ENCODE measurements at regions not wholly inside any gene's neighbourhood (a gene's known extent, or its start where the extent isn't known, plus 50 kb on each side); places are given as distances from the start of the nearest gene placed in this dataset.

- Histone ChIP-seq H3K4me3 (ENCODE audit: low read length) (no peak overlapping the region), H3K36me3 (ENCODE audit: insufficient read depth, low read length) (no peaks in the 10 kb centered on the region), H4K20me1 (ENCODE audit: insufficient read depth, low read depth, low read length) (no peaks in the 10 kb centered on the region), H3K4me1 (ENCODE audit: low read length) (no peaks in the 10 kb centered on the region), H3K9ac (ENCODE audit: low read length) (no peak overlapping the region), H3K9me2 (replicated peaks; ENCODE audit: insufficient read depth, low read length) (no peaks in the 10 kb centered on the region), H3K9me3 (ENCODE audit: low read length) (peaks cover 5% of the 10 kb centered on the region; the same call in 1 of the 2 replicates), H3K4me2 (ENCODE audit: low read depth, low read length, poor library complexity, severe bottlenecking) (no peak overlapping the region), H3K27ac (ENCODE audit: low read length) (no peak overlapping the region), H3K27me3 (ENCODE audit: low read length) (no peaks in the 10 kb centered on the region), H2AFZ (ENCODE audit: low read length) (no peak overlapping the region), H3K79me2 (ENCODE audit: low read length) (no peaks in the 10 kb centered on the region)
- DNase-seq = peak; percentile 60
These were observed 114.2 kb upstream of the FAM3C start for GRCh38 chr7:121510302-121510701.

GRCh38 chr7:121505540-121506182 lies 109.6 kb upstream of the FAM3C start:
- Histone ChIP-seq H3K27ac (ENCODE audit: low read length) (no peak overlapping the region), H2AFZ (ENCODE audit: low read length) (no peak overlapping the region), H3K4me2 (ENCODE audit: low read depth, low read length, poor library complexity, severe bottlenecking) (no peak overlapping the region), H3K9ac (ENCODE audit: low read length) (no peak overlapping the region), H3K9me3 (ENCODE audit: low read length) (peaks cover 11% of the 10 kb centered on the region), H3K4me3 (ENCODE audit: low read length) (no peak overlapping the region), H3K9me2 (replicated peaks; ENCODE audit: insufficient read depth, low read length) (no peaks in the 10 kb centered on the region), H3K27me3 (ENCODE audit: low read length) (peaks cover 6% of the 10 kb centered on the region; the same call in 1 of the 2 replicates), H3K4me1 (ENCODE audit: low read length) (no peaks in the 10 kb centered on the region), H3K36me3 (ENCODE audit: insufficient read depth, low read length) (no peaks in the 10 kb centered on the region), H4K20me1 (ENCODE audit: insufficient read depth, low read depth, low read length) (no peaks in the 10 kb centered on the region), H3K79me2 (ENCODE audit: low read length) (no peaks in the 10 kb centered on the region)
- no peak for DNase-seq

DNA sequence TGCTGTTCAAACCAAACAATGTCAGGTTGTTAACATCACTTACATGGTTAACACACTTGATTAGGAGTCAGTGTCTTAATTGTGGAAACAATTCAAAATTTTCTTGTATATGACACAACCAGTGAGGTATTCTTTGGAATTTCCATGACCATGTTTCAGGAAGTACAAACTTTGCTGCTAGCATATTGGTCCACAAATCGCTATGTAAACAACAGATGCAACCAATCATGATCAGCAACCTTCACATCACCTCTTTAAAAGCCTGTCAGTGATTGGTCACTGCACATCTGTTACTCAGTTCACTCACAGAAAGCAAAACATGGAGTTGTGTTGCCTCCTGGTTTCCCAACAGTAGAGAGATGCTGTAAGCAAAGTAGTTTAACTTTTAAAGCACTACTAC lies 108.9 kb upstream of the FAM3C start:
- Histone ChIP-seq H3K79me2 (ENCODE audit: low read length) (no peaks in the 10 kb centered on the region), H4K20me1 (ENCODE audit: insufficient read depth, low read depth, low read length) (no peaks in the 10 kb centered on the region), H2AFZ (ENCODE audit: low read length) (no peak overlapping the region), H3K9ac (ENCODE audit: low read length) (no peak overlapping the region), H3K4me1 (ENCODE audit: low read length) (no peaks in the 10 kb centered on the region), H3K9me2 (replicated peaks; ENCODE audit: insufficient read depth, low read length) (no peaks in the 10 kb centered on the region), H3K27ac (ENCODE audit: low read length) (no peak overlapping the region), H3K4me2 (ENCODE audit: low read depth, low read length, poor library complexity, severe bottlenecking) (no peak overlapping the region), H3K27me3 (ENCODE audit: low read length) (peaks cover 6% of the 10 kb centered on the region; the same call in 1 of the 2 replicates), H3K9me3 (ENCODE audit: low read length) (peaks cover 11% of the 10 kb centered on the region; the same call in 1 of the 2 replicates), H3K36me3 (ENCODE audit: insufficient read depth, low read length) (no peaks in the 10 kb centered on the region), H3K4me3 (ENCODE audit: low read length) (no peak overlapping the region)
- DNase-seq = no peak

- no peak overlapping the region for H3K4me2 ChIP-seq (ENCODE audit: low read depth, low read length, poor library complexity, severe bottlenecking)
- no peaks in the 10 kb centered on the region for H3K9me2 ChIP-seq (replicated peaks; ENCODE audit: insufficient read depth, low read length)
- H2AFZ ChIP-seq (ENCODE audit: low read length) = no peak overlapping the region
- H3K9me3 ChIP-seq (ENCODE audit: low read length) = peaks cover 11% of the 10 kb centered on the region; the same call in 1 of the 2 replicates
- no peak for DNase-seq
- H3K27me3 ChIP-seq (ENCODE audit: low read length) = peaks cover 6% of the 10 kb centered on the region; the same call in 1 of the 2 replicates
- H3K27ac ChIP-seq (ENCODE audit: low read length) = no peak overlapping the region
- no peak overlapping the region for H3K4me3 ChIP-seq (ENCODE audit: low read length)
- no peak overlapping the region for H3K9ac ChIP-seq (ENCODE audit: low read length)
- H3K36me3 ChIP-seq (ENCODE audit: insufficient read depth, low read length) = no peaks in the 10 kb centered on the region
- H3K79me2 ChIP-seq (ENCODE audit: low read length) = no peaks in the 10 kb centered on the region
- H3K4me1 ChIP-seq (ENCODE audit: low read length) = no peaks in the 10 kb centered on the region
- H4K20me1 ChIP-seq (ENCODE audit: insufficient read depth, low read depth, low read length) = no peaks in the 10 kb centered on the region
These were observed 108.4 kb upstream of the FAM3C start for GRCh38 chr7:121504482-121504881.

DNA sequence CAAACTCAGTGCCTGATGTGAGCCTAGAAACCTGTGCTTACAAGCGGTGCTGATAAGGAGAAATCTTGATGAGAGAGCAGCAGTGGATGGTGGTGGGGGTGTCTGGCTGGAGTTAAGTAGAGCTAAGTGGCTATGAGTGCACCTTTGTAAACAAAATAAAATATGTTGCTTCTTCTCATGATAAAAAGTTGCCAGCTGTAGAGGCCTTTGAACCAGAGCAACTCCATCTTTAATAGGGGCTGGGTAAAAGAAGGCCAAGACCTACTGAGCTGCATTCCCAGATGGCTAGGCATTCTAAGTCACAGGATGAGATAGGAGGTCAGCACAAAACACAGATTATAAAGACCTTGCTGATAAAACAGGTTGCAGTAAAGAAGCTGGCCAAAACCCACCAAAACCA lies 107.6 kb upstream of the FAM3C start:
- Histone ChIP-seq H3K9ac (ENCODE audit: low read length) (no peak overlapping the region), H3K9me3 (ENCODE audit: low read length) (peaks cover 11% of the 10 kb centered on the region; the same call in 1 of the 2 replicates), H3K4me1 (ENCODE audit: low read length) (no peaks in the 10 kb centered on the region), H2AFZ (ENCODE audit: low read length) (no peak overlapping the region), H3K36me3 (ENCODE audit: insufficient read depth, low read length) (no peaks in the 10 kb centered on the region), H3K4me3 (ENCODE audit: low read length) (no peak overlapping the region), H4K20me1 (ENCODE audit: insufficient read depth, low read depth, low read length) (no peaks in the 10 kb centered on the region), H3K27me3 (ENCODE audit: low read length) (peaks cover 6% of the 10 kb centered on the region; the same call in 1 of the 2 replicates), H3K9me2 (replicated peaks; ENCODE audit: insufficient read depth, low read length) (no peaks in the 10 kb centered on the region), H3K27ac (ENCODE audit: low read length) (no peak overlapping the region), H3K79me2 (ENCODE audit: low read length) (no peaks in the 10 kb centered on the region), H3K4me2 (ENCODE audit: low read depth, low read length, poor library complexity, severe bottlenecking) (no peak overlapping the region)
- DNase-seq = no peak

GRCh38 chr7:121503039-121503438 lies 106.9 kb upstream of the FAM3C start:
- H3K4me3 ChIP-seq (ENCODE audit: low read length) = no peak overlapping the region
- H3K27me3 ChIP-seq (ENCODE audit: low read length) = peaks cover 6% of the 10 kb centered on the region; the same call in 1 of the 2 replicates
- no peak overlapping the region for H3K4me2 ChIP-seq (ENCODE audit: low read depth, low read length, poor library complexity, severe bottlenecking)
- H3K27ac ChIP-seq (ENCODE audit: low read length) = no peak overlapping the region
- H3K9me2 ChIP-seq (replicated peaks; ENCODE audit: insufficient read depth, low read length) = no peaks in the 10 kb centered on the region
- H3K9me3 ChIP-seq (ENCODE audit: low read length) = peaks cover 11% of the 10 kb centered on the region; the same call in 1 of the 2 replicates
- H4K20me1 ChIP-seq (ENCODE audit: insufficient read depth, low read depth, low read length) = no peaks in the 10 kb centered on the region
- no peak overlapping the region for H3K9ac ChIP-seq (ENCODE audit: low read length)
- no peaks in the 10 kb centered on the region for H3K4me1 ChIP-seq (ENCODE audit: low read length)
- peak; percentile 42 for DNase-seq
- no peak overlapping the region for H2AFZ ChIP-seq (ENCODE audit: low read length)
- H3K36me3 ChIP-seq (ENCODE audit: insufficient read depth, low read length) = no peaks in the 10 kb centered on the region
- no peaks in the 10 kb centered on the region for H3K79me2 ChIP-seq (ENCODE audit: low read length)

DNA sequence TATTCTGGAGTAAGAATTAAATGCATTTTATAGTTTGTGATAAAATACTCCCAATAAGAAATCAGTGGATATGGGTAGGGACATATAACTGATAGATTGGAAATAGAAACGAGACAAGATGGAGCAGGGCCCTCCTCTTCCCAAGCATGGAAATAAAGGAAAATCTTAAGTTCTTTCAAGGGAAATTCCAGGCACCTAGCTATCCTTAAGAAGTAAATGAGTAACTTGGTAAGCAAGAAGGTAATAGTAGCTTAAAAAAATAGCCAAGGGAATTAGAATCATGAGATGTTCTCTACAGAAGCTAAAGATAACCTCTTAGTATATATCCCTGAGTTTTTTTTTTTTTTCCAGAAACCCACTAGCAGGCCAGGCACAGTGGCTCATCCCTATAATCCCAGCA lies 105.5 kb upstream of the FAM3C start:
- no peak overlapping the region for H3K4me3 ChIP-seq (ENCODE audit: low read length)
- peaks cover 6% of the 10 kb centered on the region; the same call in 1 of the 2 replicates for H3K27me3 ChIP-seq (ENCODE audit: low read length)
- H2AFZ ChIP-seq (ENCODE audit: low read length) = no peak overlapping the region
- H3K9me2 ChIP-seq (replicated peaks; ENCODE audit: insufficient read depth, low read length) = no peaks in the 10 kb centered on the region
- no peak for DNase-seq
- no peaks in the 10 kb centered on the region for H3K79me2 ChIP-seq (ENCODE audit: low read length)
- H4K20me1 ChIP-seq (ENCODE audit: insufficient read depth, low read depth, low read length) = no peaks in the 10 kb centered on the region
- H3K36me3 ChIP-seq (ENCODE audit: insufficient read depth, low read length) = no peaks in the 10 kb centered on the region
- H3K9me3 ChIP-seq (ENCODE audit: low read length) = peaks cover 11% of the 10 kb centered on the region; the same call in 1 of the 2 replicates
- H3K4me1 ChIP-seq (ENCODE audit: low read length) = no peaks in the 10 kb centered on the region
- no peak overlapping the region for H3K27ac ChIP-seq (ENCODE audit: low read length)
- H3K4me2 ChIP-seq (ENCODE audit: low read depth, low read length, poor library complexity, severe bottlenecking) = no peak overlapping the region
- H3K9ac ChIP-seq (ENCODE audit: low read length) = no peak overlapping the region

GRCh38 chr7:121500360-121501058 lies 104.4 kb upstream of the FAM3C start:
- Histone ChIP-seq H3K27me3 (ENCODE audit: low read length) (peaks cover 6% of the 10 kb centered on the region; the same call in 1 of the 2 replicates), H2AFZ (ENCODE audit: low read length) (no peak overlapping the region), H3K36me3 (ENCODE audit: insufficient read depth, low read length) (no peaks in the 10 kb centered on the region), H3K79me2 (ENCODE audit: low read length) (no peaks in the 10 kb centered on the region), H3K9me3 (ENCODE audit: low read length) (peaks cover 8% of the 10 kb centered on the region; the same call in 1 of the 2 replicates), H3K4me3 (ENCODE audit: low read length) (no peak overlapping the region), H3K9me2 (replicated peaks; ENCODE audit: insufficient read depth, low read length) (no peaks in the 10 kb centered on the region), H3K27ac (ENCODE audit: low read length) (no peak overlapping the region), H3K4me1 (ENCODE audit: low read length) (no peaks in the 10 kb centered on the region), H4K20me1 (ENCODE audit: insufficient read depth, low read depth, low read length) (no peaks in the 10 kb centered on the region), H3K4me2 (ENCODE audit: low read depth, low read length, poor library complexity, severe bottlenecking) (no peak overlapping the region), H3K9ac (ENCODE audit: low read length) (no peak overlapping the region)
- no peak for DNase-seq

Measured in Karpas-422 (cell line).